ENCODE measurements at regions not wholly inside any gene's neighbourhood (a gene's known extent, or its start where the extent isn't known, plus 50 kb on each side); places are given as distances from the start of the nearest gene placed in this dataset.

- no peaks in the 10 kb centered on the region for H3K36me3 Mint-ChIP-seq
- no peak overlapping the region for H3K27ac Mint-ChIP-seq
- no peaks in the 10 kb centered on the region for H3K4me1 Mint-ChIP-seq
- DNase-seq (no peak), ATAC-seq (replicated peaks) (no peak)
- H3K27me3 Mint-ChIP-seq: no peaks in the 10 kb centered on the region
- H3K4me3 Mint-ChIP-seq: no peak overlapping the region
- H3K9me3 Mint-ChIP-seq: peaks cover 0 to 3% of the 10 kb centered on the region in 2 donors
Observed at GRCh38 chr11:82384308-82384707, 349.4 kb downstream of the FAM181B start.

- Mint-ChIP-seq H3K9me3 (no peaks in the 10 kb centered on the region), H3K4me3 (no peak overlapping the region), H3K27ac (no peak overlapping the region), H3K36me3 (no peaks in the 10 kb centered on the region), H3K27me3 (no peaks in the 10 kb centered on the region), H3K4me1 (no peaks in the 10 kb centered on the region)
- ATAC-seq (replicated peaks) (no peak), DNase-seq (no peak)
Observed at GRCh38 chr11:82373781-82374542, 359.7 kb downstream of the FAM181B start.

- H3K27ac Mint-ChIP-seq: no peak overlapping the region
- no peak overlapping the region for H3K4me3 Mint-ChIP-seq
Observed at GRCh38 chr11:82365351-82365750, 368.3 kb downstream of the FAM181B start.

DNA sequence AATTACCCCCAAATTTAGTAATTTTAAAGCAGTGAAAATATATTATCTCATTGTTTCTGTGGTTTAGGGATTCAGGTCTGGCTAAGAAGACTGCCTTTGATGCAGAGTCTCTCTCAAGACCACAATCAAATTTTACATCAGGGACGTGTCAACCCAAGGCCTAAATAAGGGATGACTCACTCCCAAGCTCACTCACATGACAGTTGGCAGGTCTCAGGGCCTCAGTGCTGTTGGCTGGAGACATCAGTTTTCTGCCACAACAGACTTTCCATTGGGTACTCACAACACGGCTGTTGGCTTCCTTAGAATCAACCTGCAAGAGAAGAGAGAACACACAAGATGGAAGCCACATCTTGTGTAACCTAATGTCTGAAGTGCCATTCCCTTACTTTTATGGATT is 377.3 kb downstream of the FAM181B start:
- Mint-ChIP-seq H3K27me3 (no peaks in the 10 kb centered on the region), H3K4me1 (no peaks in the 10 kb centered on the region), H3K4me3 (no peak overlapping the region), H3K9me3 (peaks cover 0 to 1% of the 10 kb centered on the region in 2 donors), H3K36me3 (no peaks in the 10 kb centered on the region), H3K27ac (no peak overlapping the region)
- DNase-seq (no peak), ATAC-seq (replicated peaks) (no peak)

More at GRCh38 chr11:82365351-82365750, 368.3 kb downstream of the FAM181B start:
- Mint-ChIP-seq H3K27me3 (no peaks in the 10 kb centered on the region), H3K4me1 (no peaks in the 10 kb centered on the region), H3K9me3 (peaks cover 0 to 2% of the 10 kb centered on the region in 2 donors), H3K36me3 (no peaks in the 10 kb centered on the region)
- DNase-seq (no peak), ATAC-seq (replicated peaks) (no peak)

GRCh38 chr11:82355313-82355823 is 378.3 kb downstream of the FAM181B start:
- Mint-ChIP-seq H3K4me1 (no peaks in the 10 kb centered on the region), H3K9me3 (peaks cover 0 to 1% of the 10 kb centered on the region in 2 donors), H3K27me3 (no peaks in the 10 kb centered on the region), H3K4me3 (no peak overlapping the region), H3K27ac (no peak overlapping the region), H3K36me3 (no peaks in the 10 kb centered on the region)
- DNase-seq (no peak), ATAC-seq (replicated peaks) (no peak)

DNA sequence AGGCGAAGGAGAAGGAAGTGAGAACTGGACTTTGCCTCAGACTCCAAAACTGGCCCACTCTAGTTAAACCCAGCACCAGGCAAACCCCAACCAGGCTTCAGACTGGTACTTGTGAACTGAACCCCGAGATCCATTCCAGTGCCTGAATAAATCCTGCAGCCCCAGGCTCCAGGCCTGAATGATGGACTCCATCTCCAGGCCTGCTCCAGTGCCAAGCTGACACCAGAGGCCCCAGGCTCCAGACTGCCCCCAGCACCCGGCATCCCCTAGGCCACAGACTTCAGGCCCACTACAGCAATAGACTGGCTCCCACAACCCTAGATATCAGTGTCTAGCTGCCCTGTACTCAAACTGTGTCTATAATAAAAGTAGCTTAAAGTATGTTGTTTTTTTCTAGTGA is 406.8 kb downstream of the FAM181B start:
- Mint-ChIP-seq H3K36me3 (no peaks in the 10 kb centered on the region), H3K27ac (no peak overlapping the region), H3K27me3 (no peaks in the 10 kb centered on the region), H3K4me3 (no peak overlapping the region), H3K9me3 (no peaks in the 10 kb centered on the region), H3K4me1 (no peaks in the 10 kb centered on the region)
- DNase-seq (no peak), ATAC-seq (replicated peaks) (no peak)

GRCh38 chr11:82321206-82321605 is 412.5 kb downstream of the FAM181B start:
- Mint-ChIP-seq H3K36me3 (no peaks in the 10 kb centered on the region), H3K27me3 (no peaks in the 10 kb centered on the region), H3K4me1 (no peaks in the 10 kb centered on the region), H3K4me3 (no peak overlapping the region), H3K27ac (no peak overlapping the region), H3K9me3 (peaks cover 0 to 2% of the 10 kb centered on the region in 2 donors)
- no peak for ATAC-seq (replicated peaks)
- no peak for DNase-seq

GRCh38 chr11:82315093-82315492 is 418.6 kb downstream of the FAM181B start:
- H3K4me1 Mint-ChIP-seq: no peaks in the 10 kb centered on the region
- DNase-seq (no peak), ATAC-seq (replicated peaks) (peak; percentile 52 to 61)
- H3K4me3 Mint-ChIP-seq: no peak overlapping the region
- H3K36me3 Mint-ChIP-seq: no peaks in the 10 kb centered on the region
- H3K9me3 Mint-ChIP-seq: peaks cover 0 to 1% of the 10 kb centered on the region in 2 donors
- H3K27ac Mint-ChIP-seq: no peak overlapping the region
- no peaks in the 10 kb centered on the region for H3K27me3 Mint-ChIP-seq

- no peak for DNase-seq
- Mint-ChIP-seq H3K36me3 (no peaks in the 10 kb centered on the region), H3K4me1 (no peaks in the 10 kb centered on the region), H3K9me3 (no peaks in the 10 kb centered on the region), H3K4me3 (no peak overlapping the region), H3K27me3 (no peaks in the 10 kb centered on the region), H3K27ac (no peak overlapping the region)
- ATAC-seq (replicated peaks): no peak
Observed at GRCh38 chr11:82308979-82309378, 424.7 kb downstream of the FAM181B start.

DNA sequence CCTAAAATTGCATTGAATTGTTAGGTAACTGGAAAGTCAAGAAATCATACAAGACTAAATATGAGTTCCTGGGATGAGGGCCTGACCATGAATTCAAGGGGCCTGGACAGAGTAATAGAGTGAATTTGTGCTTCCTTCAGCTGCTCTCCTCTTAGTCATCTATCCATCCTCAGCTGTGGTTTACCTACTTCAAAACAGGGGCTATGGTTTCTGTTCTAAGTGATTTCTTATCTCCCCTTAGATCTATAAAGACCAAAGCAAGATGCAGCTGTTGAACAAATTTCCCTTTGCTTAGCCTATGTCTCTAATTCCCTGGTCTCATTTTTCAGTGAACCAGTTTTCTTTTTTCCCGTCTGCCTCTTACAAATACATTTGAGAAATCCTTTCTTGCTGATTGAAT is 428.5 kb downstream of the FAM181B start:
- DNase-seq: no peak
- Mint-ChIP-seq H3K27ac (no peak overlapping the region), H3K4me3 (no peak overlapping the region), H3K4me1 (no peaks in the 10 kb centered on the region), H3K27me3 (no peaks in the 10 kb centered on the region), H3K36me3 (no peaks in the 10 kb centered on the region), H3K9me3 (no peaks in the 10 kb centered on the region)
- no peak for ATAC-seq (replicated peaks)

DNA sequence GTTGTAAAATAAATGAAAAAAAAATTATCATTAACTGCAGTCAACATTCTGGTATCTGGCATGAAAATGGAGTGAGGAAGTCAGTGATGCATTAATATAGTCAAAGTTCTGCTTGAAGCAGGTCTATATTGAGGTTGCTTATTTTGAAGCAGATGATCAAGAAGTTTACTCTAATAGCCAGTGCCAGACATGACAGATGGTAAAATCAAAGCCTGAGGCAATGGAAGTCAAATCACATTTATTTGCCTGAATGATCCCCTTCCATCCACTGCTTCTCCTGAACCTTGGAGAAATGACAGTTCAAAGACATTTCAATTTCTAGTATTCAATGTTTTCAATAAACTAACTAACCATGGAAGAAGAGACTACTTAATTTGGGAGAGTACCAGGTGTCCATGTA is 430.0 kb downstream of the FAM181B start:
- Mint-ChIP-seq H3K36me3 (no peaks in the 10 kb centered on the region), H3K27ac (no peak overlapping the region), H3K4me3 (no peak overlapping the region), H3K27me3 (no peaks in the 10 kb centered on the region), H3K4me1 (no peaks in the 10 kb centered on the region), H3K9me3 (no peaks in the 10 kb centered on the region)
- ATAC-seq (replicated peaks): no peak
- DNase-seq: no peak

DNA sequence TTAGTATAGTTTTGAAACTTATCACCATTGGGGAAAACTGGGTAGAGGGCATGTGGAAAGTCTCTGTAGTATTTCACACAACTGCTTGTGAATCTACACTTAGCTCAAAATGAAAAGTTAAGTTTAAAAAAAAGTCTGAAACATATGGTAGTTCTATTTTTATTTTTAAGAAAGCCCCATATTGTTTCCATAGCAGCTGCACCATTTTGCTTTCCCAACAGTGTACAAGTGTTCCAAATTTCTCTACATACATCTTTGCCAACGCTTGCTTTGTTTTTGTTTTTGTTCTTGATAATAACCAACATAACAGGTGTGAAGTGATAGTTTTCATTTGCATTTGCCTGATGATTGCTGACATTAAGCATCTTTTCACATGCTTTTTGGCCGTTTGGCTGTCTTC is 445.2 kb downstream of the FAM181B start:
- Mint-ChIP-seq H3K27me3 (no peaks in the 10 kb centered on the region), H3K36me3 (no peaks in the 10 kb centered on the region), H3K27ac (no peak overlapping the region), H3K9me3 (peaks cover 0 to 1% of the 10 kb centered on the region in 2 donors), H3K4me3 (no peak overlapping the region), H3K4me1 (no peaks in the 10 kb centered on the region)
- ATAC-seq (replicated peaks) (no peak), DNase-seq (no peak)

DNA sequence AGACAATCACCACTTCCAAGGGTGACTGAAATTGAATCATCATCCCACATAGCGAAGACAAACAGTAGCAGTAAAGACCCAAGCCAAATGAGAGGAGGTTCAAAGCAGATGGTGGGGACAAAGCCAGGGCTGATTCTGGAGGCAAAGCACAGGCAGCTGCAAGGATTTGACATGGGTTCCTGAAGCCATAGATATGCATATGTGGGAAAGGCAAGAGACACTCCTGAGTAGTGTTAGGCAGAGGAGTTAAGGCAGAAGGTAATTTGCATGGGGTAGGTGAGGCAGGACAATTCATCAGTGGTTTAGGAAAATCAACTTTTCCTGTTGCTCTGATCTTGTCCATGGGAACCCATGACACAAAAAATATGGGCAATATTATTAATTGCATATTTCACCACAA is 462.8 kb downstream of the FAM181B start:
- Mint-ChIP-seq H3K36me3 (no peaks in the 10 kb centered on the region), H3K4me1 (no peaks in the 10 kb centered on the region), H3K4me3 (no peak overlapping the region), H3K27me3 (no peaks in the 10 kb centered on the region), H3K27ac (no peak overlapping the region), H3K9me3 (peaks cover 0 to 4% of the 10 kb centered on the region in 2 donors)
- no peak for ATAC-seq (replicated peaks)
- no peak for DNase-seq

GRCh38 chr11:82268627-82269026 is 465.0 kb downstream of the FAM181B start:
- H3K4me3 Mint-ChIP-seq: no peak overlapping the region
- peaks cover 0 to 4% of the 10 kb centered on the region in 2 donors for H3K9me3 Mint-ChIP-seq
- H3K27ac Mint-ChIP-seq: no peak overlapping the region
- no peaks in the 10 kb centered on the region for H3K27me3 Mint-ChIP-seq
- ATAC-seq (replicated peaks) (no peak), DNase-seq (no peak)
- H3K36me3 Mint-ChIP-seq: no peaks in the 10 kb centered on the region
- no peaks in the 10 kb centered on the region for H3K4me1 Mint-ChIP-seq

DNA sequence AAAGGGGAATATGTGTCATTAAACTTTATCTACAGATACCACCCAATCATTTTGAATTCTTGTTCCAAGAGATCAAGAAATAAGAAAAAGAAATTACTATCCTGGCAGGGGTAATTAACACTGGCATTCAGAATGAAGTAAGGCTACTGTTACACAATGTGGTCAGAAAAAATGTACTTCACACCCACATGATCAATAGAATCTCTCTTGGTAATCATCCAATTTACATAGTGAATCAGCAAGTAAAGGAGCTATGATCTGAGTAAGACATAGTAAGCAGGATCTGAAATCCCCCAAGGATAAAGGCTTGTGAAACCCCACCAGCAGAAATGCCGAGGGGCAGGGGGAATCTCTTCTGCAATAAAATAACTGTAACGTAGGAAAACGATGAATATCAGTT is 466.5 kb downstream of the FAM181B start:
- Mint-ChIP-seq H3K9me3 (peaks cover 0 to 4% of the 10 kb centered on the region in 2 donors), H3K27me3 (no peaks in the 10 kb centered on the region), H3K4me1 (no peaks in the 10 kb centered on the region), H3K27ac (no peak overlapping the region), H3K4me3 (no peak overlapping the region), H3K36me3 (no peaks in the 10 kb centered on the region)
- no peak for DNase-seq
- ATAC-seq (replicated peaks): no peak

Data from stimulated activated naive B cell treated with anti-CD40 and anti-IgM and Interleukin-4, amounts not matched to agents 10 μg/mL and 1 μg/mL and 100 μg/mL, for 72 hours (primary cell).